Testis (tissue), 2 donors: ENCODE measurements at regions not wholly inside any gene's neighbourhood (a gene's known extent, or its start where the extent isn't known, plus 50 kb on each side); places are given as distances from the start of the nearest gene placed in this dataset.
A peak's percentile ranks its signal among the peaks of the same experiment; 100 is the strongest.

Experiments used
- DNase-seq: peaks from one replicate; pipeline ENCODE4 v3.0.0-alpha.2; 2019
- H3K27ac ChIP-seq, 2 donors: fragments of 200-600 bp; sonication (generic); one replicate each; pipeline ENCODE4 v1.5.1; 2019
- H3K27me3 ChIP-seq: fragments of 200-600 bp; sonication (generic); one replicate; pipeline ENCODE4 v1.5.1; 2019
- H3K36me3 ChIP-seq: fragments of 200-600 bp; sonication (generic); one replicate; pipeline ENCODE4 v1.5.1; 2017; ENCODE audit warnings: low read depth; ENCODE audit errors: missing control alignments
- H3K4me1 ChIP-seq: fragments of 200-600 bp; sonication (generic); one replicate; pipeline ENCODE4 v1.5.1; 2019
- H3K4me3 ChIP-seq, 2 donors: fragments of 200-600 bp; sonication (generic); one replicate each; pipeline ENCODE4 v1.5.1; 2017 to 2019
- H3K9me3 ChIP-seq: fragments of 200-600 bp; sonication (generic); one replicate; pipeline ENCODE4 v1.5.1; 2017
- CTCF ChIP-seq, 3 experiments: fragments of 450-650 bp in 2 of 3; fragments of 200-600 bp in 1 of 3; sonication (generic) in 1 of 3; IDR thresholded peaks; one replicate each; pipeline ENCODE4 v1.5.1; 2016 to 2019; ENCODE audit warnings: antibody characterized with exemption in 3 of 3, mild to moderate bottlenecking in 2 of 3, moderate library complexity in 1 of 3
- POLR2A ChIP-seq: fragments of 450-650 bp; IDR thresholded peaks from one replicate; pipeline ENCODE4 v1.6.1; 2017; ENCODE audit warnings: antibody characterized with exemption, mild to moderate bottlenecking, moderate library complexity
- WGBS, 2 donors: methylation state at CpG; one replicate each; pipeline ENCODE4 v1.1.5; 2018; 5-methylcytosine and 5-hydroxymethylcytosine counted together
- intact Hi-C: fragments of 100-400 bp; cut with DNase I; formaldehyde crosslinking; loops from one replicate; pipeline ENCODE4 v1.15.1; 2023; ENCODE audit warnings: low total_unique reads

DNA sequence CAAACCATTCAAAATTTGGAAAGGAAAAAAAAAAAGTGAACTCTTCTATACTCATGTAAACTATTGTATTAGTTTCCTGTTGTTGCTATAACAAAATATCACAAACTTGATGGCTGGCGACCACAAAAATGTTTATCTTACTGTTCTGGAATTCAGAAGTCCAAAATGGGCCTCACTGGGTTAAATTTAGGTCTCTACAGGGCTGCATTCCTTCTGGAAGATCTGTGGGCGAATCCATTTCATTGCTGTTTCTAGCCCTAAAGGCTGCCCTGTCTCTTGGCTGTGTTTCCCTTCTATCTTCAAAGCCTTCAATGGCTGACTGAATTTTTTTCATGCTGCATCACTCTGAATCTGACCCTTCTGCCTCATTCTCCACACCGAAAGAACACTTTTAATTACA lies 105.1 kb upstream of the NAV3 start:
- no peaks in the 10 kb centered on the region for H3K27me3 ChIP-seq
- no peaks in the 10 kb centered on the region for H3K36me3 ChIP-seq
- TF ChIP-seq CTCF (IDR thresholded peaks at IDR 0.05) (no peak), POLR2A (no peak)
- no peak overlapping the region for H3K27ac ChIP-seq
- no peak for DNase-seq
- intact Hi-C loops: loop anchor here (10.0 kb wide), 1 partner anchor 199 kb away; no protein-coding TSS in a partner anchor
- no peak overlapping the region for H3K4me3 ChIP-seq
- H3K4me1 ChIP-seq: no peaks in the 10 kb centered on the region
- 82 to 93% methylated on average over 3 of the region's 3 CpGs for WGBS, 2 donors
- no peaks in the 10 kb centered on the region for H3K9me3 ChIP-seq

DNA sequence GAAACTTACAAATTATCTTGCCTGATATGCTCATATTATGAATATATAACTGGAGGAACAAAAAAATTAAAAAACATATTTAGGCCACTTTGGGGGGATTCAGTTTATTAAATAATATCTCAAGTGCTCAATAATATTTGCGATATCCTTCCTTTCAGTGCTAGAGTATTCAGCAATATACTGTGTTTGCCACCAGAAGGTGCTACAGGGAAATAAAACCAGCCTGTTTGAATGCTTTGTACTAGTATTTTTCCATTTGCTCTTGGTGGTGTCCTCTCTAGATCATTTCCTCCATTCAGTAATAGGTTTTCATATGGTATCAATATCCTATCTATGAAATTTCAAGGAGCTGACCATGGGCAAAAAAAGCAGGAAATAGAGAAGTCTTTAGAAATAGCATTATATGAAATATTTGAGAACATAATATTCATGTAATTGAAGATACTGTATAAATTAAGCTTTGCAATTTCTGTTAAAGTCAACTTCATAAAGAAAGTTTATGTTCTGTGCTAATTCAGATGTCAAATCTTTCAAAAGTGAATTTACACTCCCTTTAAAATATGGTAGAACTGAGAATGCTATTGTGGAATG lies 106.2 kb upstream of the NAV3 start:
- intact Hi-C loops: loop anchor here (10.0 kb wide), 1 partner anchor 200 kb away; no protein-coding TSS in a partner anchor
- Histone ChIP-seq H3K36me3 (no peaks in the 10 kb centered on the region), H3K4me1 (no peaks in the 10 kb centered on the region), H3K4me3 (no peak overlapping the region), H3K27me3 (no peaks in the 10 kb centered on the region), H3K9me3 (no peaks in the 10 kb centered on the region), H3K27ac (no peak overlapping the region)
- TF ChIP-seq POLR2A: no peak
- peak in 2 of 3 experiments; percentile 33 to 55 for TF ChIP-seq CTCF (IDR thresholded peaks at IDR 0.05)
- DNase-seq: no peak
- WGBS, 2 donors: 57 to 63% methylated on average over 1 of the region's 1 CpG

GRCh38 chr12:77723308-77723707 lies 107.4 kb upstream of the NAV3 start:
- no peaks in the 10 kb centered on the region for H3K27me3 ChIP-seq
- no peak for TF ChIP-seq POLR2A
- no peak for TF ChIP-seq CTCF (IDR thresholded peaks at IDR 0.05)
- no peak overlapping the region for H3K27ac ChIP-seq
- no peak overlapping the region for H3K4me3 ChIP-seq
- no peak for DNase-seq
- intact Hi-C loops: loop anchor here (10.0 kb wide), 1 partner anchor 201 kb away; no protein-coding TSS in a partner anchor
- H3K36me3 ChIP-seq: no peaks in the 10 kb centered on the region
- no peaks in the 10 kb centered on the region for H3K9me3 ChIP-seq
- no peaks in the 10 kb centered on the region for H3K4me1 ChIP-seq

GRCh38 chr12:77722536-77722935 lies 108.2 kb upstream of the NAV3 start:
- Histone ChIP-seq H3K4me1 (no peaks in the 10 kb centered on the region), H3K4me3 (no peak overlapping the region), H3K36me3 (no peaks in the 10 kb centered on the region), H3K9me3 (no peaks in the 10 kb centered on the region), H3K27ac (no peak overlapping the region), H3K27me3 (no peaks in the 10 kb centered on the region)
- no peak for TF ChIP-seq CTCF (IDR thresholded peaks at IDR 0.05)
- TF ChIP-seq POLR2A: no peak
- DNase-seq: no peak
- intact Hi-C loops: loop anchor here (10.0 kb wide), 1 partner anchor 202 kb away; no protein-coding TSS in a partner anchor

DNA sequence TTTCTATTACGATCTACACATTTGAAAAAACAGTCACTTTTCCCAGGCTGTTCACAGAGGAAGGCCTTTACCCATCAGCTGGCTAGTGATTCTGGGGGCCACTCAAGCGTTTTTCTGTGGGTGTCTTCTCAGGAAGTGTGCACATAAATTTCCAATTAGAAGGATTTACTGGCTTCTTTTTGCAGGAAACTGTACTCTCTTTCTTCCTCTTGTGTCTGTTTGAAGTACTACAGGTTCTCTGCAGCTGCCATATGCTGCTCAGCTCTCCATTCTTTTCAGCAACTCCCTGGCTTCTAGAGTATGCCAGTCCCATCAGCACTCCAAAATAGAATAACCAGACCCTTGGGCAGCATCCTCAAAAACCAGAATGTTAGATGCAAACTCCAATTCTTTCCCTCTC lies 110.4 kb upstream of the NAV3 start:
- no peaks in the 10 kb centered on the region for H3K9me3 ChIP-seq
- no peak overlapping the region for H3K27ac ChIP-seq
- 46 to 60% methylated on average over 2 of the region's 2 CpGs for WGBS, 2 donors
- no peak for DNase-seq
- TF ChIP-seq POLR2A (no peak), CTCF (IDR thresholded peaks at IDR 0.05) (peak in 1 of 3 experiments; percentile 21)
- H3K4me3 ChIP-seq: no peak overlapping the region
- intact Hi-C loops: loop anchor here (10.0 kb wide), 1 partner anchor 205 kb away; no protein-coding TSS in a partner anchor
- H3K27me3 ChIP-seq: no peaks in the 10 kb centered on the region
- no peaks in the 10 kb centered on the region for H3K36me3 ChIP-seq
- H3K4me1 ChIP-seq: no peaks in the 10 kb centered on the region
